ENCODE measurements at regions not wholly inside any gene's neighbourhood (a gene's known extent, or its start where the extent isn't known, plus 50 kb on each side); places are given as distances from the start of the nearest gene placed in this dataset.

DNA sequence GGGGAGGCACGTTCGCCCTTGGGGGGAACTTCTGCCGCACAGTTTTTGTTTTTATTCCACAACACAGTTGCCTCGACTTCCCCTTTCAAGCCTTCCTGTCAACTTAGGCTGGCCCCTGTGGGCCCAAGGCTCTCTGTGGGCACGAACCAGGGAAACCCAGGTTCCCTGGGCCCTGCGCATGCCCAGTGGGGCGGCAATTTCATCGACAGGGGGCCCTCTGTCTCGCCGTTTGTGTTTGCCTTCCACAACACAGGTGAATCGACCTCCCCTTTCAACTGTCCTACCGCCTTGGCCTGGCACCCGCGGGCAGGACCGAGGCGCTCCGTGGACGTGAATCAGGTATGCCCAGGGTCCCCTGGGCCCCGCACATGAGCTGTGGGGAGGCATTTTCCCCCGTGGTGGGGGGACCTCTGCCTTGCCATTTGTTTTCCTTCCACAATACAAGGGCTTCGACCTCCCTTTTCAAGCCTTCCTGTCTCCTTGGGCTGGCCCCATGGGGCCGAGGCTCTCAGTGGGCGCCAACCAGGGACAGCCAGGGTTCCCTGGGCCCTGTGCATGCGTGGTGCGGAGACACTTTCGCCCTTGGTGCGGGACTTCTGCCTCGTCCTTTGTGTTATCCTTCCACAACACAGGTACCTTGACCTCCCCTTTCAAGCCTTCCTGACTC, 354.0 kb downstream of the ALG10 start:
- Histone ChIP-seq H3K4me3 (ENCODE audit: low read depth, low read length) (no peak overlapping the region), H3K27ac (ENCODE audit: extremely low read depth, low read depth, low read length) (no peak overlapping the region), H3K36me3 (ENCODE audit: control insufficient read depth in 2 of 2, insufficient read depth in 1 of 2, low read length in 2 of 2) (no peaks in the 10 kb centered on the region), H3K9me3 (ENCODE audit: control insufficient read depth, insufficient read depth, low read depth, low read length) (no peaks in the 10 kb centered on the region), H3K4me1 (ENCODE audit: control insufficient read depth, insufficient read depth, low read length) (no peaks in the 10 kb centered on the region)
- CTCF ChIA-PET, result no interaction called here
- TF ChIP-seq, protein P1, sequence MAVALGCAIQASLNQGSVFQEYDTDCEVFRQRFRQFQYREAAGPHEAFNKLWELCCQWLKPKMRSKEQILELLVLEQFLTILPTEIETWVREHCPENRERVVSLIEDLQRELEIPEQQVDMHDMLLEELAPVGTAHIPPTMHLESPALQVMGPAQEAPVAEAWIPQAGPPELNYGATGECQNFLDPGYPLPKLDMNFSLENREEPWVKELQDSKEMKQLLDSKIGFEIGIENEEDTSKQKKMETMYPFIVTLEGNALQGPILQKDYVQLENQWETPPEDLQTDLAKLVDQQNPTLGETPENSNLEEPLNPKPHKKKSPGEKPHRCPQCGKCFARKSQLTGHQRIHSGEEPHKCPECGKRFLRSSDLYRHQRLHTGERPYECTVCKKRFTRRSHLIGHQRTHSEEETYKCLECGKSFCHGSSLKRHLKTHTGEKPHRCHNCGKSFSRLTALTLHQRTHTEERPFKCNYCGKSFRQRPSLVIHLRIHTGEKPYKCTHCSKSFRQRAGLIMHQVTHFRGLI (tag by site-specific recombination; IDR thresholded peaks at IDR 0.05), result no peak
- TF ChIP-seq ZNF132 (tag by site-specific recombination; IDR thresholded peaks at IDR 0.05; ENCODE audit: borderline replicate concordance), result no peak
- TF ChIP-seq ZBTB49 (tag by site-specific recombination; IDR thresholded peaks at IDR 0.05; ENCODE audit: low read depth), result no peak
- no peak for TF ChIP-seq OVOL3 (tag by site-specific recombination; IDR thresholded peaks at IDR 0.05)
- TF ChIP-seq BCL11B (tag by site-specific recombination; IDR thresholded peaks at IDR 0.05; ENCODE audit: low read depth), result no peak
- no peak for TF ChIP-seq ZNF664 (tag by site-specific recombination; IDR thresholded peaks at IDR 0.05)
- no peak for TF ChIP-seq ZNF266 (tag by site-specific recombination; IDR thresholded peaks at IDR 0.05; ENCODE audit: low read depth)
- TF ChIP-seq REST (tag by site-specific recombination; IDR thresholded peaks at IDR 0.05), result no peak
- TF ChIP-seq ZNF24 (tag by site-specific recombination; IDR thresholded peaks at IDR 0.05), result no peak
- no peak for TF ChIP-seq ZNF140 (tag by site-specific recombination; IDR thresholded peaks at IDR 0.05)
- TF ChIP-seq ZNF18 (tag by site-specific recombination; IDR thresholded peaks at IDR 0.05), result no peak
- no peak for TF ChIP-seq ZNF248 (tag by site-specific recombination; IDR thresholded peaks at IDR 0.05)
- TF ChIP-seq ZNF776 (tag by site-specific recombination; IDR thresholded peaks at IDR 0.05; ENCODE audit: borderline replicate concordance), result no peak
- TF ChIP-seq ZBTB8A (tag by site-specific recombination; IDR thresholded peaks at IDR 0.05), result no peak
- no peak for TF ChIP-seq ZBTB1 (tag by site-specific recombination; IDR thresholded peaks at IDR 0.05)
- POLR2A ChIA-PET, result no interaction called here
